GM21529 (cell line): ENCODE measurements at regions not wholly inside any gene's neighbourhood (a gene's known extent, or its start where the extent isn't known, plus 50 kb on each side); places are given as distances from the start of the nearest gene placed in this dataset.
"Not testable (repeated sequence)": the region's sequence is repeated elsewhere in the genome, so short reads cannot be mapped to it uniquely, and the experiment has no call there.

Experiments used
- ATAC-seq: cut with Tn5 transposase; IDR thresholded peaks from one replicate; pipeline ENCODE4 v1.9.1; 2021; ENCODE audit not compliant: unreplicated experiment

DNA sequence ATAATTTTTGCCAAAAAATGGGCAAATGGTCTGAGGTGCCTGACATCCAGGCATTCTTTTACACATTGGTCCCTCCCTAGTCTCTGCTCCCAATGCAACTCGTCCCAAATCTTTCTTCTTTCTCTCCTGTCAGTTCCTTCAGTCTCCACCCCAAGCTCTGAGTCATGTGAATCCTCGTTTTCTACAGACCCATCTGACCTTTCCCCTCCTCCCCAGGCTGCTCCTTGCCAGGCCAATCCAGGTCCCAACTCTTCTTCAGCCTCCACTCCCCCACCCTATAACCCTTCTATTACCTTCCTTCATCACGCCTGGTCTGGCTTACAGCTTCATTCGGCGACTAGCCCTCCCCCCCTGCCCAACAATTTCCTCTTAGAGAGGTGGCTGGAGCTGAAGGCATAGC lies 55.3 kb downstream of the BBS10 start:
- ATAC-seq: not testable (repeated sequence)

GRCh38 chr12:76292305-76292704 lies 55.9 kb downstream of the BBS10 start:
- ATAC-seq: not testable (repeated sequence)

GRCh38 chr12:76290963-76291859 lies 57.0 kb downstream of the BBS10 start:
- no peak for ATAC-seq

GRCh38 chr12:76288218-76288617 lies 60.0 kb downstream of the BBS10 start:
- ATAC-seq: no peak

- no peak for ATAC-seq
Measured at GRCh38 chr12:76284816-76285750, 63.1 kb downstream of the BBS10 start.

GRCh38 chr12:76282744-76283143 lies 65.5 kb downstream of the BBS10 start:
- ATAC-seq: no peak

GRCh38 chr12:76277480-76277879 lies 70.7 kb downstream of the BBS10 start:
- ATAC-seq: no peak

GRCh38 chr12:76276499-76277151 lies 71.6 kb downstream of the BBS10 start:
- ATAC-seq: no peak

DNA sequence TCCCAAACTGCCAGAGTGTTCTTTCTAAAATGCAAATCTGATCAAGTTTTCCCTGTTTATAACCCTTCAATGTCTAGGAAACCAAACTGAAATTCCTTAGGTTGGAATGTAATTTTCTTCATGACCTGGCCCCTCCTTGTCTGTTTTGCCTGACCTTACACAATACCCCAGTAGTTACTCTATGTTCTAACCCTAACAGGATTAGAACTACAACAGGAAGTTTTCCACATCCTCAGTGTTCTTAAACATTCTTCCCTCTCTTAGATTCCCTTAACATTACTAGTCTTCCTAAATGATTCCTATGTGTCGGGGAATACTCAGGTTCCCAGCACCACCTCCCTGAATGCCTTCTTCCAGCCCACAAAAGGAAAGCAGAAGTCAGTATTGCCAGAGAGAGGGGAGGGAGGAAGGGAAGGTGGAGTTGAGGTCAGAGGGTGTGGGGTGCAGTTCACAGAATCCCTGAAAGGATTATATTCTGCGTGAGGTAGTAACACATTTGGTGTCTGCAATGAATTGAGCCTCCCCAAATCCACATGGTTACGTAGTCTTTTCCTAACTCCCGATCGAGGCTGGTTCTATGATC lies 72.6 kb downstream of the BBS10 start:
- no peak for ATAC-seq

- no peak for ATAC-seq
Measured at GRCh38 chr12:76274420-76275083, 73.7 kb downstream of the BBS10 start.

GRCh38 chr12:76272287-76272686 lies 75.9 kb downstream of the BBS10 start:
- ATAC-seq: no peak

- no peak for ATAC-seq
Measured at GRCh38 chr12:76270657-76271358, 77.4 kb downstream of the BBS10 start.

DNA sequence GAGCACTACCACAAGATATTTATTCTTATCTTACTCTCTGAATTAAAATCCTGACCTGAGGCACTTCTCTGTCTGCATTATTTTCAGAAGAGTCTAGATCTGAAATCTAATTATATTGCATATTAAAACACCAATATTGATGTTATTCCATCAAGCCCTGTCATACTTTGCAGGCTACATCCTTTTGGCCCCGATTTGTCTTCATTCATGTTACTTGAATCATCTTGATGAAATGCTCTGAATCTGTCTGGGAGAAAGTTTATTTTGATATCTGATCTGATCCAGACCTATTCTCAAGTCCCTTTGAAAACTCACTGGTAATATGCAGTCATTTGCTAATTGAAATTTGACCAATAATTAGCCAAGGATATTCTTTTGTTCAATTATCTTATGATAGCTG lies 79.9 kb downstream of the BBS10 start:
- no peak for ATAC-seq

GRCh38 chr12:76266797-76267196 lies 81.4 kb downstream of the BBS10 start:
- ATAC-seq: no peak

- no peak for ATAC-seq
Measured at GRCh38 chr12:76265424-76266180, 82.6 kb downstream of the BBS10 start.

GRCh38 chr12:76264611-76265012 lies 83.6 kb downstream of the BBS10 start:
- no peak for ATAC-seq

DNA sequence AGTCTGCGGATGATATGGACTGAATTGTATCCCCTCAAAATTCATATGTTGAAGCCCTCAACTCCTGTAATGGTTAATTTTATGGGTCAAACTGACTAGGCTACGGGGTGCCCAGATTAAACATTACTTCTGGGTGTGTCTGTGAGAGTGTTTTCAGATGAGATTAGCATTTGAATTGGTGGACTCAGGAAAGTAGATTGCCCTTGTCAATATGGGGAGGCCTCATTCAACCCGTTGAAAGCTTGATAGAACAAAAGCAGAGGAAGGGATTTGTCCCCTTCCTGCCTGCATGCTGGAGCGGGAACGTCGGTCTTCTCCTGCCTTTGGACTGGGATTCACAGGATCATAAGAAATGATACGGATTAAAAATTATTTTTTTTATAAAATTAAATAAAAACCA lies 84.5 kb downstream of the BBS10 start:
- no peak for ATAC-seq

DNA sequence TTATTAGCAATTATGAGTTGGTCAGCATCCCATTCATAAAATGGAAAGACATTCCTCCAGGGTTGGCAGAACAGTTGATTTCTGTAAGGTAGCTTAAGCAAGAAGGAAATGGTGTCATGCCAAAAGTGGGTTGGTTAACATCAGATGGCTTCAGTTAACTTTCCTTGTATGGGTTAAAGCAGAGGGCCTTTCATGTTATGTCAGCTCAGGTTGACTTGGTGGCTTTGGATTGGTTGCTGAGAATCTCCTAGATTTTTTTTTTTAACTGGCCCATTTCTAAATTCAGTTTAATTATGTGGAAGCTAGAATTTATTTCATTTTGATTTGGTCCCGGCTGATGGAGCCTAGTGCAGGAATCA lies 87.8 kb downstream of the BBS10 start:
- no peak for ATAC-seq
